Upper lobe of right lung (tissue), 1 donor: ENCODE measurements at regions not wholly inside any gene's neighbourhood (a gene's known extent, or its start where the extent isn't known, plus 50 kb on each side); places are given as distances from the start of the nearest gene placed in this dataset.

ENCODE experiments used
- ATAC-seq: fragments of 200-7000 bp; cut with Tn5 transposase; one replicate; pipeline ENCODE4 v1.9.1; 2020; ENCODE audit warnings: mild to moderate bottlenecking, moderate library complexity
- DNase-seq: peaks from one replicate; pipeline ENCODE4 v3.0.0-alpha.2; 2020
- H3K27ac ChIP-seq: fragments of 200-600 bp; one replicate; pipeline ENCODE4 v1.8.0; 2022
- H3K27me3 ChIP-seq: fragments of 200-600 bp; one replicate; pipeline ENCODE4 v1.8.0; 2022; ENCODE audit warnings: mild to moderate bottlenecking
- H3K36me3 ChIP-seq: fragments of 200-600 bp; one replicate; pipeline ENCODE4 v1.8.0; 2022
- H3K4me1 ChIP-seq: fragments of 200-600 bp; one replicate; pipeline ENCODE4 v1.8.0; 2022
- H3K4me3 ChIP-seq: fragments of 200-600 bp; one replicate; pipeline ENCODE4 v1.8.0; 2022; ENCODE audit warnings: mild to moderate bottlenecking
- H3K9me3 ChIP-seq: fragments of 200-600 bp; one replicate; pipeline ENCODE4 v1.8.0; 2022
- intact Hi-C: fragments of 100-400 bp; cut with DNase I; formaldehyde crosslinking; loops from one replicate; pipeline ENCODE4 v1.11.0; 2022
- TF ChIP-seq, protein P1 (sequence below): fragments of 200-600 bp; IDR thresholded peaks from one replicate; pipeline ENCODE4 v1.8.0; 2022; ENCODE audit warnings: antibody characterized with exemption
- donor health status: DM: no; HTN: yes; CAD: no; lungs with severe emphysema.

DNA sequence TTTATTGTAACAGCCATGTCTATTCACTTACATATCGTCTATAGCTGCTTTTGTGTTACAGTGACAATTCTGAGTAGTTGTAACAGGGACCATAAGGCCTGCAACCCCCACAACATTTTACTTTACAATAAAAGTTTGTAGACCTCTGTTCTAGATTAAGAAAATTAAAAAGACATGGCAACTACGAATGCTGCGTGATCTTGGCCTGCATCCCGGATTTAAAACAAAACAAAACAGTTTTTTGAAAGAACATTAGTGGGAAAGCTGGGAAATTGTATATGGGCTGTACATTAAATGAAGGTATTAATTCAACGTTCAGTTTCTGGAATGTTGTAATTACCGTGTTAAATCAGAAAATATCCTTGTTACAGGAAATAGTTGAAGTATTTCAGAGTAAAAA is 64.1 kb downstream of the RMI2 start:
- Histone ChIP-seq H3K4me3 (no peak overlapping the region), H3K36me3 (no peaks in the 10 kb centered on the region), H3K9me3 (no peaks in the 10 kb centered on the region), H3K4me1 (no peaks in the 10 kb centered on the region), H3K27me3 (no peaks in the 10 kb centered on the region), H3K27ac (no peak overlapping the region)
- TF ChIP-seq, protein P1, sequence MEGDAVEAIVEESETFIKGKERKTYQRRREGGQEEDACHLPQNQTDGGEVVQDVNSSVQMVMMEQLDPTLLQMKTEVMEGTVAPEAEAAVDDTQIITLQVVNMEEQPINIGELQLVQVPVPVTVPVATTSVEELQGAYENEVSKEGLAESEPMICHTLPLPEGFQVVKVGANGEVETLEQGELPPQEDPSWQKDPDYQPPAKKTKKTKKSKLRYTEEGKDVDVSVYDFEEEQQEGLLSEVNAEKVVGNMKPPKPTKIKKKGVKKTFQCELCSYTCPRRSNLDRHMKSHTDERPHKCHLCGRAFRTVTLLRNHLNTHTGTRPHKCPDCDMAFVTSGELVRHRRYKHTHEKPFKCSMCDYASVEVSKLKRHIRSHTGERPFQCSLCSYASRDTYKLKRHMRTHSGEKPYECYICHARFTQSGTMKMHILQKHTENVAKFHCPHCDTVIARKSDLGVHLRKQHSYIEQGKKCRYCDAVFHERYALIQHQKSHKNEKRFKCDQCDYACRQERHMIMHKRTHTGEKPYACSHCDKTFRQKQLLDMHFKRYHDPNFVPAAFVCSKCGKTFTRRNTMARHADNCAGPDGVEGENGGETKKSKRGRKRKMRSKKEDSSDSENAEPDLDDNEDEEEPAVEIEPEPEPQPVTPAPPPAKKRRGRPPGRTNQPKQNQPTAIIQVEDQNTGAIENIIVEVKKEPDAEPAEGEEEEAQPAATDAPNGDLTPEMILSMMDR = no peak
- intact Hi-C loops = no loop called here
- no peak for ATAC-seq
- DNase-seq = no peak

DNA sequence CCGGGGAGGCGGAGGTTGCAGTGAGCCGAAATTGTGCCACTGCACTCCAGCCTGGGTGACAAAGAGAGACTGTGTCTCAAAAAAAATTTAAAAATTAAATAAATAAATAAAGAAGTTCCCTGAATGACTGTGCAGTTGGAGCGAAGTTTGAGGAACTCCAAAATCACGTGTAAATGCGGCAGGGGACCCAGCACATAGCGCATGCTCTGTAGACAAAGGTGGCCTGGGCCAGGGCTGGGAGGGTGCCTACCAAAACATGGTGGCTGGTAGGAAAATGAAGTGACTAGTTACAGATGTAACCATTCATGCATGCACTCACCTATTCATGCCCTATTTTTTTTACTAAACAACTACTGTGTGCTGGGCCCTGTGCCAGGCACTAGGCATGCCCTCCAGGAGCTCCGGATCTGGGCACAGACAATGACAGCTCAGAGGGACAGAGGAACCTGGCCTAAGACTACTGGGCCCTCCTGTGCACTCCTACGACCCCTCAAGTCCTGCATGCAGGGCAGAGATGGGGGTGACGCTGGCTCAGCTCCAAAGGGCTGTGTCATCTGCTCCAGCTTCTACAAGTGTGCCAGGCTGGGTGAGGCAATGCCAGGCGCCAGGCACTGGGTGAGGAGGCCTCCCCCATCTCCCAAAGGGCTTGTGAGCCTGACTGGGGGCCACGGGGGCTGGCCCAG is 65.3 kb downstream of the RMI2 start:
- Histone ChIP-seq H3K9me3 (no peaks in the 10 kb centered on the region), H3K4me1 (no peaks in the 10 kb centered on the region), H3K27me3 (no peaks in the 10 kb centered on the region), H3K27ac (no peak overlapping the region), H3K36me3 (no peaks in the 10 kb centered on the region), H3K4me3 (no peak overlapping the region)
- ATAC-seq (peak; percentile 67), DNase-seq (no peak)
- intact Hi-C loops = no loop called here
- TF ChIP-seq, protein P1 = no peak

DNA sequence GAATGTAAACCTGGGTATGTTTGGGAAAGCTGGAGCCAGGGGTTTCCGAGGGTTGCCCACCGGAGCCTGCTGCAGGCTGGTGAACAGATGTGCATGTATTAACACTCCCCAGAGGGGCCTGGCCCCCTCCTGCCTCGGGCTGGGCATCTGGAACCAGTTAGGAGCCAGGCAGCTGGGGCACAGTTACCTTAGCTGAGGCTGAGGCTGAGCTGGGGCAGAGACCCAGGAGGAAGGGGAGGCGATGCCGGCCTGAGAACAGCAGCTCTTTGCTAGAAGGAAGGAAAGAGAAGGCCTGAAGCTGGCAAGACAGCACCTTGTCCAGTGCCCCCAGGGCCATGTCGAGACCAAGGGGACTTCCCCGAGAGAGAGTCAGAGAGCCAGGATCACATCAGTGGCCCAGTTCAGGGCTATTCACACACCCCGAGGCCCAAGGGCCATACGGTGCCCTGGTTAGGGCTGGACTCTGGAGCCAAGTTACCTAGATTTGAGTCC is 65.8 kb downstream of the RMI2 start:
- Histone ChIP-seq H3K9me3 (no peaks in the 10 kb centered on the region), H3K4me3 (no peak overlapping the region), H3K27ac (no peak overlapping the region), H3K36me3 (no peaks in the 10 kb centered on the region), H3K27me3 (no peaks in the 10 kb centered on the region), H3K4me1 (no peaks in the 10 kb centered on the region)
- DNase-seq (no peak), ATAC-seq (no peak)
- TF ChIP-seq, protein P1 = no peak
- intact Hi-C loops = no loop called here

DNA sequence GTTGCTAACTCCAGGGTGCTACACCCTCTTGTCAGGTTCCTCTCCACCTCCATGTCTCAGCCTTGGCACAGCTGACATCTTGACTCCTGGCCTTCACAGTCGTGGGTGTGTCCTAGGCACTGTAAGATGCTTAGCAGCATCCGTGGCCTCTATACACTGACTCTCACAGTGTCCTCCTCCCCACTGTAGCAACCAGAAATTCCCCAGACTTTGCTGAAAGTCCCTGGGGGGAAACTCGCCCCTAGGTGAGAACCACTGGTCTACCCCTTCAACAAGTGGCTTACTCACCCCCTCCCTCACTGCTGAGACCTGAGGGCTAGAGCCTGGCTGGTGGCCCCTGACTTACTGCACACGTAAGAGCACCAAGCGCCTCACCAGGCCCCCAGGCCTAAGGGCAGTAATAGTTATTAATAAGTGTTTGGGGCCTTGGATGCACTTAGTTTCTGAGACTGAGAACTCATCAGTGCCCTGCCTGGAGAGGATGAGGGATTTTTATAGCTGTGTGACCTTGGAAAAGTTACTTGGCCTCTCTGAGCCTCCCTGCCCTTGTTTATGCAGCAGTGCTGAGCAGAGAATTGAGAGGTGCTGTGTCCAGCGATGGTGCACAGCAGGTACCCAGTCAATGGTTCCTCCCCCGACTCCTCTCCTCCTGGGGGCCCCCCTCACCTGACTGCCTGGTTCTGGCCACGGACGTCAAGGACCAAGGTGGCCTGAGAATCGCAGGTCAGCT is 67.1 kb downstream of the RMI2 start:
- intact Hi-C loops = no loop called here
- TF ChIP-seq, protein P1 = no peak
- no peak overlapping the region for H3K27ac ChIP-seq

DNA sequence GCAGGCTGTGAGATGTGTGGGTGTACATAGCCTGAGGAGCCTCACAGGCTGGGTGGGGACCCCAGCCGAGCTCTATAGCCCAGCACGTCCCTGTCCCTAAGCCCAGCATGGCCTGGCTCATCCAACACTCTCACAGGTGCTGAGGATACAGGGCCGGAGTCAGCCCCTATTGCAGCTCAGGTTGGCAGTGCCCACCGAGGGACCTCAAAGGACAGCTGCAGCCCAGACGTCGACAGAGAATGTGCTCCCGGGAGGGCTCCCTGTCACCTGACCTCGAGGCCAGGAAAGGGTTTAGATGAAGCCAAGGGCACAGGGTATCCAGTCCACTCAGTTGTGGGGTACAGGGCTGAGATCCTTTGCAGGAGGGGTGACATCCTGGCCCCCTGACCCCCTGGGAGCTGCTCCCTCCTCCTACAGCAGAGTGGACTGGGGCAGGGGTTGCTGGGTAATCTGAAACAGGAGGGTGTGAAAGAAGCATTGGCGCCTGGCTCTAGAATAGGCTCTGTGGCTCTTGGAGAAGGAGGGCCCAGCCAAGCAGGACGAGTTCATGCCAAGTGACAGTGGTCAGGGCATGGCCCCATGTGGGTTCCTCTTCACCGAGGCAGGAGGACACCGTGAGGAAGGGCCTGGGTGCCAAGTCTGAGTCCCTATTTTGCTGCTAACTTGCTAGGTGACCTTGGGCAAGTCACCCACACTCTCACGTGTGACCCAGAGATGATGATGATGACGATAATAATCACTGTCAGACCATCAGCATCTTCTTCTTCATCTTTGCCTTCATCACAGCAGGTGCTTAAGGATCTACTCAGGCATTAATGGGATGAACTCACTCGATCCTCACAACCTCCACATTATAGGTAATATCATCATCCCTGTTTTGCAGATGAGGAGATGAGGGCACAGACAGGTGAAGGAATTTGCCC is 68.0 kb downstream of the RMI2 start:
- intact Hi-C loops = no loop called here
- H3K9me3 ChIP-seq = no peaks in the 10 kb centered on the region
- no peaks in the 10 kb centered on the region for H3K27me3 ChIP-seq
- TF ChIP-seq, protein P1 = no peak
- DNase-seq = no peak
- no peak overlapping the region for H3K27ac ChIP-seq
- no peaks in the 10 kb centered on the region for H3K4me1 ChIP-seq
- H3K4me3 ChIP-seq = no peak overlapping the region
- ATAC-seq = no peak
- H3K36me3 ChIP-seq = no peaks in the 10 kb centered on the region

More for the DNA sequence above, 67.1 kb downstream of the RMI2 start:
- no peaks in the 10 kb centered on the region for H3K36me3 ChIP-seq
- H3K9me3 ChIP-seq = no peaks in the 10 kb centered on the region
- DNase-seq (no peak), ATAC-seq (no peak)
- H3K4me3 ChIP-seq = no peak overlapping the region
- H3K4me1 ChIP-seq = no peaks in the 10 kb centered on the region
- H3K27me3 ChIP-seq = no peaks in the 10 kb centered on the region
